GM12865 (cell line): ENCODE measurements at regions not wholly inside any gene's neighbourhood (a gene's known extent, or its start where the extent isn't known, plus 50 kb on each side); places are given as distances from the start of the nearest gene placed in this dataset.

Source experiments
- DNase-seq: peaks from one replicate; pipeline ENCODE4 v3.0.0; 2010; ENCODE audit warnings: low read depth
- H3K4me3 ChIP-seq: 2 replicates; pipeline ENCODE4 v1.5.1; 2011; ENCODE audit warnings: mild to moderate bottlenecking, low read depth, low read length, control low read depth
- TF ChIP-seq, protein P1 (sequence below): IDR thresholded peaks from 2 replicates; pipeline ENCODE4 v1.5.1; 2011; ENCODE audit warnings: low read length, control low read depth, low read depth, inconsistent platforms; ENCODE audit not compliant: insufficient read depth; ENCODE audit errors: missing control alignments

DNA sequence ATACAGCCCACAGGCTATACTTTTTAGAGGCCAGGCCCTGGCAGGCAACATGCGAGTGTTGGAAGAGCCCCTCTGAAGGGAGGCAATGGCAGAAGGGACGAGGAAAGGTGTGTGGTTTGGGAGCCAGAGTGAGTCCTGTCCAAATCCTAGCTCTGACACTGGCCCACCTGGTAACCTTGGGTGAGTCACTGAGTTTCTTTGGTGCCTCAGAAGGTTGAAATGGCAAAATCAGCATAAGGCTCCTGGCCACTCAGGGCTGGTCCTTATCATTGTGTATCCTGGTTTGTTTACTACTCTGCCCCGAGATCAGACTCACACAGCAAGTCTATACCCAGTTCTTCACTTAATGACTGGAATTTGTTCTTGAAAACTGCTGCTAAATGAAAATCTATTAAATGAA, 71.4 kb upstream of the TLE3 start:
- no peak overlapping the region for H3K4me3 ChIP-seq
- TF ChIP-seq, protein P1, sequence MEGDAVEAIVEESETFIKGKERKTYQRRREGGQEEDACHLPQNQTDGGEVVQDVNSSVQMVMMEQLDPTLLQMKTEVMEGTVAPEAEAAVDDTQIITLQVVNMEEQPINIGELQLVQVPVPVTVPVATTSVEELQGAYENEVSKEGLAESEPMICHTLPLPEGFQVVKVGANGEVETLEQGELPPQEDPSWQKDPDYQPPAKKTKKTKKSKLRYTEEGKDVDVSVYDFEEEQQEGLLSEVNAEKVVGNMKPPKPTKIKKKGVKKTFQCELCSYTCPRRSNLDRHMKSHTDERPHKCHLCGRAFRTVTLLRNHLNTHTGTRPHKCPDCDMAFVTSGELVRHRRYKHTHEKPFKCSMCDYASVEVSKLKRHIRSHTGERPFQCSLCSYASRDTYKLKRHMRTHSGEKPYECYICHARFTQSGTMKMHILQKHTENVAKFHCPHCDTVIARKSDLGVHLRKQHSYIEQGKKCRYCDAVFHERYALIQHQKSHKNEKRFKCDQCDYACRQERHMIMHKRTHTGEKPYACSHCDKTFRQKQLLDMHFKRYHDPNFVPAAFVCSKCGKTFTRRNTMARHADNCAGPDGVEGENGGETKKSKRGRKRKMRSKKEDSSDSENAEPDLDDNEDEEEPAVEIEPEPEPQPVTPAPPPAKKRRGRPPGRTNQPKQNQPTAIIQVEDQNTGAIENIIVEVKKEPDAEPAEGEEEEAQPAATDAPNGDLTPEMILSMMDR: no peak
- no peak for DNase-seq

DNA sequence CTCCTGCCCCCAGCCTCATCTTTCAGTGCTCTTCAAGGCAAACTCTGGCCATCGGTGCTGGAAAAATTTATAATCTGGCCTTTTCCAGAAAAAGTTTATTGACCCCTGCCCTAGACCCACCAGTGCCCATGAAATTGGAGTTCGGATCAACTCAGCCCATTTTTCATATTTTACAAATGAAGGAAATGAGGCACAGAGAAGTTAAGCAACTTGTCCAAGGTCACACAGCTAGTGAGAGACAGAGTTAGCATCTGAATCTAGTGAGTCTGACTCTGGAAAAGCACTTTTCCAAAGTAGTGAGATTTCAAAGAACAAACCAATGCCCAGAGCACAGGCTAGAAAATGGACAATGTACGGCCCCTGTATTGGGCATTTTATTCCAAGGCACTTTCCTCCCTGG, 69.4 kb upstream of the TLE3 start:
- TF ChIP-seq, protein P1: no peak
- H3K4me3 ChIP-seq: no peak overlapping the region
- DNase-seq: no peak

DNA sequence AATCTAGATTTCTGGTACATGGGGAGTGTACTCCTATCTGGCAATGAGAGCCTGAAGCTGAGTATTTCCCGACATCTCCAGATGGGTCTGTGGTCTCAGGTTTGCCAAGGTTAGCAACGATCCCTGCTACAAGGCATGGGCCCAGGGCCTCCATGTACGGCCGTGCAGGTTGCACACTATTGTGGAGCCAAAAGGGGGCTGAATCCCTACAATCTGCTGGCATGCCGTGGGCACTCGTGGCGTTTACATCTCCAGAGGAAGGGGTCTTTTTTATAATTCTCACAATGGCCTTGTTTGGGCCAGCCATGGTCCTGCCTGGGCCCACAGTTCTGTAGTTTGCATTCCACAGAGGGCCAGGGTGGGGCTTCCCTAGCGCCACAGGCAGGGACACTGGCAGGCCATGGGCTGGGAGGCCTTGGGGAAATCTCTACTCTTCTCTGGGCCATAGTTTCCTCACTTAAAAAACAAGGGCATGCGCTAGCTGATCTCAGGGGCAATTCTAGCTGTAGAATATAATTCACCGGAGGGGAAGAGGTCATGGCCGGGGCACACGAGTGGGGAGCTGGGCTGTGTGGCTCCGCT, 68.9 kb upstream of the TLE3 start:
- TF ChIP-seq, protein P1: no peak
- no peak overlapping the region for H3K4me3 ChIP-seq
- no peak for DNase-seq

DNA sequence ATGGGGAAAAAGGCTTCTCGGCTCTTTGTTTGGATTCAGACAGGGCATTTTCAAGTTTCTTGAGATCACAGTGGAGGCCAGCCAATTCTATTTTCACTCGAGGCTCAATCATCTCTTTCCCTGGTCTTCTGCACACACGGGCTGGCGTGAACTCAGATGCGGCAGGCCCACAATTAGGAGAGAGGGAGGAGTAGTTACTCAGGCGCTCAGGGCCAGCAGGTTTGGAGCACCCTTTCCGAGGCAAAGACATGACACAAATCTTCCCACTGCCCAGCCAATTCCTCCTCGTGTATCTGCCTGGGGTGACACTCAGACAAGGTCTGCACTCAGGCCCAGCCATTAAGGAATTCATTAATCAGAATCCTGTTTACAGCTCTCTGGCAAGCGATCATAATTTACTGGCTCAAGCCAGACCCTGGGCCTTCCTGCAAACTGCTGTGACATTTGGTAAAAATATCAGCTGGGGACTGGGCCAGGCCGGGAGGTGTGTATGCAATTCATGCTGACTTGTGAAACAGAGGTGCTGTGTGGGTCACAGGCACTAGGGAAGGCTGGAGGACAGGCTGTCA, 68.1 kb upstream of the TLE3 start:
- H3K4me3 ChIP-seq: no peak overlapping the region
- no peak for DNase-seq
- TF ChIP-seq, protein P1: no peak

DNA sequence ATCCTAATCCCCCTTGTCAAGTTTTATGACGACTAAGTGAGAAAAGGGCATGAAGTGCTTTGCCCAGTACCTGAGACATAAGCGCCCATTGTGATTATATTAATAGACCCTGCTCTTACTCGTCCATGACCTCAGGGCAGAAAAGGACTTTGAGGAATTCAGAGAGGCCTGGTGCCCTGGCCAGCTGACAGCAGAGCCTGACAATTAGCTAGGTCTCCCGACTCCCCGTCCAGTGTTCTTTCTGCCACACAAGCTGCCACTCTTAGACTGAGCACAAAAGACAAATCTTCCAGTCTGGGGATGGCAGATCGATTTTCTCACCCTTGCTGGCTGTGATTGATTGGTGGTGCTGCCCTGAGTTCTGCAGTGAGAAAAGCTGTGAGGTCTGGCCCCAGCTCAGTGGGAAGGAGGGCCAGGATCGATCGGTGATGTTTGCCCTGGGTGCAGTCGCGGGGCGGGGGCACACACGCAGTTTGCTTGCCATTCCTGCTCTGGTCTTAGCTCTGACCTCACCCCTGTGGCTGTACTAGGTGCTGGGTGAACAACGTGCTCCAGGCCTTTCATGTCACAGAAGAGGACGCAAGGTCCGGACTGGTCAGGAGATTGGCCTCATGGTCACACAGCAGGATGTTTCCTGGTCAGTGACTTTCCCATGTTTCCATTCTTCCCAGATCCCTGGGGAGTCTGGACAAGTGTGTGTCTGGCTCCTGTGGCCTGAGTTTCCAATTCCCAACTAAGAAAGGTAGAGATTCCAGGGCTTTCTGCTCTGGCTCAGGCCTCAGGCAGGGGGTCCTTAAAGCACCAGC, 67.4 kb upstream of the TLE3 start:
- TF ChIP-seq, protein P1: no peak
- no peak overlapping the region for H3K4me3 ChIP-seq
- no peak for DNase-seq

DNA sequence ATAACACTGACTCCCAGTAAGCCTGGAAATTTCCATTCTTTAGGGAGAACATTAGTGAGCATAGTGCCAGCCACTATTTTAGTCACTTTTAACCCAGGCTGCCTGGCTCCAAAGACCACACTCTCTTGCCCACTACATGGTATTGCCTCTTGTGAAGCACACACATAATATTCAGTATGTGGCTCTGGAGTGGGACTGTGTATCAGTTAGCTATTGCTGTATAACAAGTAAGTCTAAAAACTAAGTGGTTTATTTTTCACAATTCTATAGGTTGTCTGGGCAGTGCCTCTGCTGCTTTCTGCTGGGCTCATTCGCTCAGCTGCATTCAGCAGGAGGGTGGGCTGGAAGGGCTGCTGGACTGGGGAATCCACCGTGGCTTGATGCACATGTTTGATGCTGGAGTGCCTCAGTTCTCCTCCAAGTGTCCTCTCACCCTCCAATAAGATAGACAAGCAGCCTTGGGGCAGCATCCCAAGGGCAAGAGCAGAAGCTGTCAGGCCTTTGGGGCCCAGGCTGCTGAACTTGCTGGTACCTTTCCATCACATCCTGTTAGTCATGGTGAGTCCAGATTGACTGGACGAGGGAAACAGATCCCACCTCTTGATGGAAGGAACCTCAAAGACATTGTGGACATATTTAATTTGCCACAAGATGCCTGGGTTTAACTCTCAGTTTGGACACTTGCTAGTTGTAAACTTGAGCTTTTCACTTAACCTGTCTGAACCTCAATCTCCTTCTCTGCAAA, 66.6 kb upstream of the TLE3 start:
- DNase-seq: no peak
- no peak overlapping the region for H3K4me3 ChIP-seq

More for the DNA sequence above, 66.6 kb upstream of the TLE3 start:
- TF ChIP-seq, protein P1: no peak
